A673 (cell line): ENCODE measurements at regions not wholly inside any gene's neighbourhood (a gene's known extent, or its start where the extent isn't known, plus 50 kb on each side); places are given as distances from the start of the nearest gene placed in this dataset.

Experiments used
- BruUV-seq: library from RNA; stranded (reverse); fragments of 400-500 nt; replicated peaks from 2 replicates; lab custom pipeline; 2021; lab: Mats Ljungman, UMichigan
- CTCF ChIA-PET: fragments of 300-600 bp; sonication (Branson Sonifier 250); formaldehyde crosslinking; loops from one replicate; lab custom pipeline; 2022; ENCODE audit warnings: antibody characterized with exemption; lab: Charles Lee
- POLR2A ChIA-PET: fragments of 300-600 bp; sonication (Branson Sonifier 250); formaldehyde crosslinking; loops from one replicate; lab custom pipeline; 2022; ENCODE audit warnings: antibody characterized with exemption; ENCODE audit not compliant: low non-redundant PET; lab: Charles Lee
- DNase-seq: peaks from one replicate; pipeline ENCODE4 v3.0.0-alpha.2; 2015; ENCODE audit warnings: low spot score
- H3K27ac ChIP-seq: fragments of 200-600 bp; sonication (generic); 2 replicates; pipeline ENCODE4 v1.5.1; 2016; ENCODE audit warnings: mixed run types, low read depth, mild to moderate bottlenecking, mixed read lengths, antibody characterized with exemption, low read length; ENCODE audit not compliant: poor library complexity, severe bottlenecking
- H3K27me3 ChIP-seq: fragments of 200-600 bp; sonication (generic); replicated peaks from 2 replicates; pipeline ENCODE4 v1.6.1; 2017; ENCODE audit warnings: mixed run types, low read depth, mild to moderate bottlenecking, mixed read lengths, antibody characterized with exemption, low read length; ENCODE audit not compliant: insufficient read depth, poor library complexity
- H3K36me3 ChIP-seq: fragments of 200-600 bp; sonication (generic); 2 replicates; pipeline ENCODE4 v1.6.1; 2016; ENCODE audit warnings: mixed run types, mild to moderate bottlenecking, mixed read lengths, antibody characterized with exemption, low read length; ENCODE audit not compliant: insufficient read depth, poor library complexity, severe bottlenecking
- H3K4me1 ChIP-seq: fragments of 200-600 bp; sonication (generic); 2 replicates; pipeline ENCODE4 v1.6.1; 2017; ENCODE audit warnings: mixed run types, mild to moderate bottlenecking, mixed read lengths, antibody characterized with exemption, low read length; ENCODE audit not compliant: insufficient read depth, poor library complexity, severe bottlenecking
- H3K4me3 ChIP-seq: fragments of 200-600 bp; sonication (generic); 2 replicates; pipeline ENCODE4 v1.5.1; 2016; ENCODE audit warnings: low read depth, mixed run types, mild to moderate bottlenecking, mixed read lengths, low read length; ENCODE audit not compliant: poor library complexity, severe bottlenecking
- H3K9me3 ChIP-seq: fragments of 200-600 bp; sonication (generic); 2 replicates; pipeline ENCODE4 v1.6.1; 2016; ENCODE audit warnings: mixed run types, low read depth, mild to moderate bottlenecking, mixed read lengths, antibody characterized with exemption, low read length; ENCODE audit not compliant: poor library complexity, severe bottlenecking
- EZH2 ChIP-seq: fragments of 200-600 bp; sonication (generic); IDR thresholded peaks from 2 replicates; pipeline ENCODE4 v1.6.1; 2017; ENCODE audit warnings: borderline replicate concordance, low read depth, mild to moderate bottlenecking, mixed read lengths, antibody characterized with exemption, low read length; ENCODE audit not compliant: poor library complexity, severe bottlenecking
- intact Hi-C: fragments of 100-400 bp; cut with micrococcal nuclease; formaldehyde crosslinking; loops from one replicate; pipeline ENCODE4 v1.10.0; 2022; ENCODE audit not compliant: unreplicated experiment
- TF ChIP-seq, protein P1 (sequence below): fragments of 300-800, 200-600 bp; sonication (generic); conservative IDR thresholded peaks from 2 replicates; pipeline ENCODE4 v1.5.1; 2017; ENCODE audit warnings: low read depth, mild to moderate bottlenecking, antibody characterized with exemption, low read length, moderate library complexity, mixed read lengths

DNA sequence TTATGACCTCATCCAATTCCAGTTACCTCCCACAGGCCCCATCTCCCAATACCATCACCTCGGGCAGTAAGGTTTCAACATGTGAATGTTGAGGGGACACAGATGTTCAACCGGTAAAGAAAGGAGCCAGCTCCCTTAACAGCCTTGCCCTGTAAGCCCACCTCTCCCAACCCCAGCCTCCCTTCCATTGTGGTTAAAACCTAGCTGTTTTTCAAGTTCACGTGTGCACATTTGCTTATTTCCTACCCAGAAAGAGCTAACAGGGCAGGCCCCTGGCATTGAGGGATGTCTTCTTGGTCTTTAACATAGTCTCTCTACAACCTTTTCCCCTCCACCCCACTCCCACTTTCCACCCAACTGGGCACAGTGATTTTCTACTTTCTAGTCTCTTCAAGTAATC lies 385.7 kb downstream of the FBXW7 start:
- Histone ChIP-seq H3K27me3 (no peaks in the 10 kb centered on the region), H3K4me1 (no peaks in the 10 kb centered on the region), H3K9me3 (peaks cover 13% of the 10 kb centered on the region), H3K4me3 (no peak overlapping the region), H3K36me3 (no peaks in the 10 kb centered on the region), H3K27ac (no peak overlapping the region)
- no peak for TF ChIP-seq EZH2
- TF ChIP-seq, protein P1, sequence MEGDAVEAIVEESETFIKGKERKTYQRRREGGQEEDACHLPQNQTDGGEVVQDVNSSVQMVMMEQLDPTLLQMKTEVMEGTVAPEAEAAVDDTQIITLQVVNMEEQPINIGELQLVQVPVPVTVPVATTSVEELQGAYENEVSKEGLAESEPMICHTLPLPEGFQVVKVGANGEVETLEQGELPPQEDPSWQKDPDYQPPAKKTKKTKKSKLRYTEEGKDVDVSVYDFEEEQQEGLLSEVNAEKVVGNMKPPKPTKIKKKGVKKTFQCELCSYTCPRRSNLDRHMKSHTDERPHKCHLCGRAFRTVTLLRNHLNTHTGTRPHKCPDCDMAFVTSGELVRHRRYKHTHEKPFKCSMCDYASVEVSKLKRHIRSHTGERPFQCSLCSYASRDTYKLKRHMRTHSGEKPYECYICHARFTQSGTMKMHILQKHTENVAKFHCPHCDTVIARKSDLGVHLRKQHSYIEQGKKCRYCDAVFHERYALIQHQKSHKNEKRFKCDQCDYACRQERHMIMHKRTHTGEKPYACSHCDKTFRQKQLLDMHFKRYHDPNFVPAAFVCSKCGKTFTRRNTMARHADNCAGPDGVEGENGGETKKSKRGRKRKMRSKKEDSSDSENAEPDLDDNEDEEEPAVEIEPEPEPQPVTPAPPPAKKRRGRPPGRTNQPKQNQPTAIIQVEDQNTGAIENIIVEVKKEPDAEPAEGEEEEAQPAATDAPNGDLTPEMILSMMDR = no peak
- ChIA-PET POLR2A (no interaction called here), CTCF (no interaction called here)
- intact Hi-C loops = no loop called here
- DNase-seq = no peak
- BruUV-seq = no TSS peak

DNA sequence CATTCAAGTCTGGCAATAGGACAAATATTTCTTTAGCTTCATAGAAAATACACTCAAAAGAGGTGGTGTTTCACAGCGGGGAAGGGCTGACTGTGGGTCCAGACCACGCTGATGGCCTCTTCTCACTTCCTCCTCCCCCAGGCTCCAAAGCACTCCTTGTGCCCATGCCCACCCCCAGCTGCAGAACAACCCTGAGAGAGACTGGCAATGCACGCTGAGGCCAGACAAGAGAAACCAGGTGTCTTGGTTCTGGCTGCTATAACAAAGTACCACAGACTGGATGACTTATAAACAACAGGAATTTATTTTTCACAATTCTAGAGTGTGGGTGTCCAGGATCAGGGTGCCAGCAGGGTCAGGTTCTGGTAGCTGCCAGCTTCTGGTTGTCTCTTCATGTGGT lies 386.1 kb downstream of the FBXW7 start:
- no TSS peak for BruUV-seq
- Histone ChIP-seq H3K27me3 (no peaks in the 10 kb centered on the region), H3K9me3 (peaks cover 13% of the 10 kb centered on the region), H3K36me3 (no peaks in the 10 kb centered on the region), H3K27ac (no peak overlapping the region), H3K4me1 (no peaks in the 10 kb centered on the region), H3K4me3 (no peak overlapping the region)
- no peak for DNase-seq
- TF ChIP-seq EZH2 = no peak
- TF ChIP-seq, protein P1 = no peak
- CTCF ChIA-PET = no interaction called here
- POLR2A ChIA-PET = no interaction called here
- intact Hi-C loops = no loop called here

GRCh38 chr4:152148057-152148456 lies 387.2 kb upstream of the GATB start:
- Histone ChIP-seq H3K27ac (no peak overlapping the region), H3K4me1 (no peaks in the 10 kb centered on the region), H3K27me3 (no peaks in the 10 kb centered on the region), H3K36me3 (no peaks in the 10 kb centered on the region), H3K4me3 (no peak overlapping the region), H3K9me3 (peaks cover 13% of the 10 kb centered on the region)
- DNase-seq = no peak
- CTCF ChIA-PET = no interaction called here
- intact Hi-C loops = no loop called here
- no TSS peak for BruUV-seq
- TF ChIP-seq EZH2 = no peak
- TF ChIP-seq, protein P1 = no peak
- POLR2A ChIA-PET = no interaction called here
